OCI-LY1 (cell line): ENCODE measurements at regions not wholly inside any gene's neighbourhood (a gene's known extent, or its start where the extent isn't known, plus 50 kb on each side); places are given as distances from the start of the nearest gene placed in this dataset.

Experiments
- EZH2 ChIP-seq: fragments of 200-600 bp; sonication (generic), shearing (Covaris generic); IDR thresholded peaks from 2 replicates; pipeline ENCODE4 v1.8.0; 2017; ENCODE audit warnings: borderline replicate concordance, mixed run types, mild to moderate bottlenecking, antibody characterized with exemption, low read length, moderate library complexity, mixed read lengths
- TF ChIP-seq, protein P1 (sequence below): fragments of 200-600 bp; sonication (generic), shearing (Covaris generic); IDR thresholded peaks from 2 replicates; pipeline ENCODE4 v1.5.1; 2017; ENCODE audit warnings: mild to moderate bottlenecking, antibody characterized with exemption, low read length, moderate library complexity, mixed read lengths

GRCh38 chr1:78281580-78281979 is 209.2 kb upstream of the PTGFR start:
- TF ChIP-seq, protein P1, sequence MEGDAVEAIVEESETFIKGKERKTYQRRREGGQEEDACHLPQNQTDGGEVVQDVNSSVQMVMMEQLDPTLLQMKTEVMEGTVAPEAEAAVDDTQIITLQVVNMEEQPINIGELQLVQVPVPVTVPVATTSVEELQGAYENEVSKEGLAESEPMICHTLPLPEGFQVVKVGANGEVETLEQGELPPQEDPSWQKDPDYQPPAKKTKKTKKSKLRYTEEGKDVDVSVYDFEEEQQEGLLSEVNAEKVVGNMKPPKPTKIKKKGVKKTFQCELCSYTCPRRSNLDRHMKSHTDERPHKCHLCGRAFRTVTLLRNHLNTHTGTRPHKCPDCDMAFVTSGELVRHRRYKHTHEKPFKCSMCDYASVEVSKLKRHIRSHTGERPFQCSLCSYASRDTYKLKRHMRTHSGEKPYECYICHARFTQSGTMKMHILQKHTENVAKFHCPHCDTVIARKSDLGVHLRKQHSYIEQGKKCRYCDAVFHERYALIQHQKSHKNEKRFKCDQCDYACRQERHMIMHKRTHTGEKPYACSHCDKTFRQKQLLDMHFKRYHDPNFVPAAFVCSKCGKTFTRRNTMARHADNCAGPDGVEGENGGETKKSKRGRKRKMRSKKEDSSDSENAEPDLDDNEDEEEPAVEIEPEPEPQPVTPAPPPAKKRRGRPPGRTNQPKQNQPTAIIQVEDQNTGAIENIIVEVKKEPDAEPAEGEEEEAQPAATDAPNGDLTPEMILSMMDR = no peak
- no peak for TF ChIP-seq EZH2
